ENCODE measurements at regions not wholly inside any gene's neighbourhood (a gene's known extent, or its start where the extent isn't known, plus 50 kb on each side); places are given as distances from the start of the nearest gene placed in this dataset.
A peak's percentile ranks its signal among the peaks of the same experiment; 100 is the strongest.
"Not testable (repeated sequence)": the region's sequence is repeated elsewhere in the genome, so short reads cannot be mapped to it uniquely, and the experiment has no call there.

DNA sequence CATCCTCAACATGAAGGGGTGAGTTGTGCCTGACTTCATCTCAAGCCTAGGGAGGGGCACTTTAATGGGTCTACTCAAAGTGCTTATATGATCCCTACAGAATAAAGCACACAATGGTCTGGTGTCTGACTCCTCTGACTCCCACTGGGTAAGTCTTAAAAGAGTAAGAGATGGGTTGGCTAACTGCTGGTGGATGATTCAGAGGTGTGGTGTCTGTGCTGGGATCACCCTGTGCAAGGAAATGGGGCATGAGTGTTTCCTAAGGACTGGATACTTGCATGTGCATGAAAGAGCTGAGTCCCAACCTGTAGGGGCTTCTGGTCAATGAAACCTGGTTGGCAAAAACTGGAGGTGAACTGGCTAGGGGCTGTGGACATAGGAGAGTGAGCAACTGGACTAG, 158.8 kb downstream of the IL20RB start:
- no peak for DNase-seq (ENCODE audit: low read depth)

DNA sequence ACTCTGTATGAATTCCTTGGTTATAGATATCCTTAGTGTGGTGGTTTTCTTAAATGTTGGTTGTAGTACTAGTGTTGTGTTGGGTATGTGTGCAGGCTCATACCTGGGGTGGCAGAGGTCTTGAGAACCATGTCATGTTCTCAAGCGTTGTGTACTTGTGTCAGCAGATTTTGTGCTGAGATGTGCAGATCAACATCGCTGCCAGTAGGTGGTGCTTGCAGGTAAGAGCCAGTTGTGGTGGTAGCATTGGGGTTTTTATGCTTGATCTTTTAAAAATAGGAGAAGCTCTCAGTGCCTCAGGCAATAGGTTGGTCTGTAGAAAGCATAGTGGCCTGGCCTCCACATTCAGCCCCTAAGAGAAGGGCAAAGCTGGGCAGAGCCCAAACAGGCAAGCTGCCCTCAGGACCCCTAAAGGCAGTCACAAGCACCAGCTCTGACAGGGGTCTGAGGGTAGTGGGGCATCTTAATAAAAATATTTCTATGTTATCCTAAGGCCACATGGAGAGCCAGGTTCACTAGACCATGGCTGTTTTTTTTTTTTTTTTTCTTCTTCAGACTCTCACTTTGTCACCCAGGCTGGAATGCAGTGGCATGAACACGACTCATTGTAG, 164.0 kb downstream of the IL20RB start:
- peak; percentile 58 for DNase-seq (ENCODE audit: low read depth)

DNA sequence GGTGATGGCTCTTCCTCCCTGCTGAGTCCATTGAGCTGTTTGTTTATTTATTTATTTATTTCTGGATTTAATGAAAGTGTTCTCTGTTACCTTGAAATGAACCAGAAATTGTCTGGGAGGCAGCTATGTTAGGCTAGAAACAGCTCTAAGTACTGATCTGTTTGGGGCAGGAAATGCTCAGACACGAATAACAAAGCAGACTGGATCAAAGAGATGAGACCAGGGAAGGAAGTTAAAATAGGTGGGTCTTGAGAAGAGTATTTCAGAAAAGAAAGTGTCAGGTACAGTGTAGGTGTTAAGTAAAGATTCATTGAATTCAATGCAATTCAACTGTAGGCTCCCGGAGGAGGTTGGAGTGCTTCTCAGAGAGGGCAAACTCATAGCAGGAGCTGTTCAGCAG, 173.3 kb downstream of the IL20RB start:
- DNase-seq (ENCODE audit: low read depth): no peak

DNA sequence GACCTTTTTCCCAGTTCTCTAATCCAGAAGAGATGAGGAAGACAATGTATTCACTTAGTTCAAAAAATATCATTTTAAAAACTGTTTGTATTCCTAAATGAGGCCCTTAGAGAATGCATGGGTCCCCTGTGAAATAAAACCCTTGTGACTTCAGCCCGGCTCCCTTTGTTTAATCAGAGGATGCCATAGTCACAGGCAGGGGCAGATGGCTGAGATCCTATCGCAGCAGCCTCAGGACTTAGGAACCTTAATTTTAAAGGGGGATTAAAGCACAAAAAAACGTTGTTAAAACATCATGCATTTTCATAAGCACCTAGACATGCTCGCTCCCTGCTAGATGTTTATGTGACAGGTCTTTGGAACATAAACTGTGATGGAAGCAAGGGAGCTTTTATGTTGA, 176.6 kb downstream of the IL20RB start:
- no peak for DNase-seq (ENCODE audit: low read depth)

DNA sequence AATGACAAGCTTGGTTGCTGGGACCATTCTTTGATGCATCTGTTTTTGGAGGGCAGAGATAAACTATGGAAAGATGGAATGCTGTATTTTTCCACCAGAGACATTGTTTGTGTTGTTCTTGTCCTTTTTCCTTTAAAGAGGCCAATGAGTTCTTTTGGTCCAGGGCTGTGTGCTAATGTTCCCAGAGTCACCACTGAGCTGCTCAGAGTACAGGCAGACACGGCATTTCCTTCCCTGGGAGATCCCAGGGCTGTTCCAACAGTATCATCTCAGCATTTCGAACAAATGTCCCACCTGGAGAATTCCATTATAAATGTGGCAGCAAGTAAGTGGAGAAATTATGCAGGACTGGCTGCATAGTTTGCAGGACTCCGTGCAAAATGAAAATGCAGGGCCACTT, 190.6 kb downstream of the IL20RB start:
- DNase-seq (ENCODE audit: low read depth): no peak

DNA sequence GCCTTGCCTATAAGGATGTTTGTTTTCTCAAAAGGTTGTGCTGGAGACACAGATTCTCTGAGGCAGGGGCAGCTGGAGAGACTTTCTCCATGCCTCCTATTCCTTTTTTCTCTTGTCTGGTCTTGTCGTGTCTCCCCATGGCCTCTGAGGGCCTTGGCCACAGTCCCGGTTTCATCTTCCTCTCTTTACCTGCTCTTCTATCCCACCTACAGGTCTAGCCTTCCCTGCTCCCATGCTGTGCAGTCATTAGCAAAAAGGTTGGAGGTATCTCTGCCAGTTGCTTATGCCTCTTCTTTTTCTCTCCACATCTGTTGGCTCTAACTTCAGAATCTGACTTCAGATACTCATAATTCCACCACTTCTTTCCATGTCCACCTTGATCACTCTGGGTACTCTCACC, 191.1 kb downstream of the IL20RB start:
- DNase-seq (ENCODE audit: low read depth): no peak

DNA sequence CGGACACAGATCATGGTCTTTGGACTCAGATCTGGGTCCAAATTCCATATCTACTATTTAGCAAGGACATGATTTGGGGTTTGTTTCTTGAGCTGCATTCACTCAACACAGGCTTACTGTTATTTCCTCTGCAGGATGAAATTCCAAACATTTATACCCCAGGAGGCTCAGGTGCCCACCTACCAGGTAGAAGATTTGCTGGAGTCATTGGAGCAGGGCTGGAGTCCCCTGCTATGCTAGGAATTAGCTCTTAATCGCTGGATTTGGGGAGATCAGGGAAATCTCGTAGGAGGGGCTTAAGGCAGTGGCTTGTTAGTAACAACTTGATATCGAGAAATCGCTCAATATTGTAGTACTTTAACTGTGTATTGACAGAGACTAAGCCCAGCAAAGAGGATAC, 193.0 kb downstream of the IL20RB start:
- DNase-seq (ENCODE audit: low read depth): no peak

DNA sequence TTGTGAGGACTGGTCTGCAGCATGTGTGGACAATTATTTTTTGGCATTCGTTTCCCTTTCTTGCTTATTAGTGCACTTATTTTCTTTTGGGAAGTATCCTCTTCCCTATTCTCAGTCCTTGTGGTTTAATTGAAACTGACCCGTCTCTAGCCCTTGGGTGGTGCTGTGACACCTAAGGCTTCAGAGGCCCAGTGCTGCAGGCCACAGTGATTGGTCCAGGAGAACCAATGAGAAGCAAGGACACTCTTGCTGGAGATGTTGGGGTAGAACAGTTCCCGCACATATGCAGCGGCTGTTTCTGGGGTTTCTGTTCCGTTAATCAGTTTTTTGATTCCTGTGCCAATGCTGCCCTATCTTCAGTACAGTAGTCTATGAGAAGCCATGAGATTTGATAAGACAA, 195.3 kb downstream of the IL20RB start:
- DNase-seq (ENCODE audit: low read depth): not testable (repeated sequence)

DNA sequence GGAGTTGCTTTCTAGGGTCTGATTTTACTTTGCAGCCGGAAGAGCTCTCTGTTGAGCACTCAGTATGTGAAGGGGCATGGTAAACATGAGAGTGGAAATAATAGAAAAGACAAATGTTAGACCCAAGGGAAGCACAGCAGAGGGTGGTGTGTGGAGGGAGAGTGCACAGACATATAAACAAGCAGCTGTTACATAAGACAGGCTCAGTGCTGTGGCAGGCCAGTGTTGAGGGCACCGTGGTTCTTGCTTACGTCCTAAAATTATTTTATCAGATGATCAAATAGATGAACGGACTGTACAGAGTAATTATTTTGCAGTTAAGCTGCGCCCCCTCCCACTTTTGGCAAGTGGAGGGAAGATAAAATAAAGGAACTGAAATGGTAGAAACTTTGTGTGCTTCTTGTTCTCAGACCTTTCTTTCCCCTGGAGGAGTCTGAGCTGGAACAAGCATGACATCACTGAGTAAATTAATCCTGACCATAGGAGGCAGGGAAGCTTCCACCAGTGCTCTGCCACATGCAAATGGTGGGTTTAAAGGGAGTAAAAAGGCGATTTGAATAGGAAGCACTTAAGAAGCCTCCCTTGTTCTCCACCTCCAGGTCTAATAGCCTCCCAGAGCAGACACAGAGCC, 205.6 kb downstream of the IL20RB start:
- no peak for DNase-seq (ENCODE audit: low read depth)

DNA sequence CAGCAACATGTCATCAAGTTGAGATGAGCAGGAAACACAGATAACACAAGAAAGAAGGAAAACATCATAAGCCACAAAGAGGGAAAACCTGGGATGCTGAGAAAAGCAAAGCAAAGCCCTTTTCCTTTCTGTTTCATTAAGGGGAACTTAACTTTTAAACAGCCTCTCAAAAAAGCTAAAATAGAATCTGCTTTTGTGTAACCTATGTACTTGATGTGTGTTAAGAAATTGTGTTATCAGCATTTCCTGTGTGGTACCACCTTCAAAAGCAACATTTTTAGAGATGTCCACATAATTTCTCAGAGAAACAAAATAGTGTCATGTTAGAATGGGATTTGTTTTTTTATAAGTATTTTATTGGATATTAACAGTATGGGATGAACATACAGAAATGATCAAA, 206.2 kb downstream of the IL20RB start:
- DNase-seq (ENCODE audit: low read depth): no peak

DNA sequence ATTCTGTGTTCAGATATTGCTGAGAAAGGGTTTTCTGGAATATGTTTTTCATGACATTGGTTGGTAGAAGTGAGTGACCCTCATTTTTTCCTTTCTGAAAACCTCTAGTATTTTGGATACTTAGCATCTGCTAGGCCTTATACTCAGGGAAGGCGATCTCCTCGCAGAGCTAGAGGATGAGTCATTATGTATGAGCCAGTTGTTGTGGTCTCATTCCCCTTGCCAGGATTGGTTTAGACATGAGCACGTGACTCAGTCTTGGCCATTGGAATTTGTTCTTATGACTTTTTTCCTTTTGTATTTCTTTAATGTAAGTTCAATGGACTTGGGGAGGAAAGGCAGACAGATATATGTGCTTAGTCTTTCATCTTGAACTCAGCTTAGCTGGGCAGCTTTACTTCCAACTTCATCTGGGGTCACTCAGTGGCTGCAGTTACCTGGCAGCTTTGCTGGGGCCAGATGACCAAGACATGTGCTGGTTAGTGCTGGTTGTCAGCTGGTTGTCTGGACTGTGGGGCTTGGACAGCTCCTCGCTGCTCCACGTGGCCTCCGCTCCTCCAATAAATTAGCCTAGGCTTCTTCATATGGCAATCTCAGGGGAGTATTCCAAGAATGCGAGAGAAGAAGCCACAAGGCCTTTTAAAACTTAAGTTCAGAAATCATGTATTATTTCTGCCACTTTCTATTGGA, 207.5 kb downstream of the IL20RB start:
- DNase-seq (ENCODE audit: low read depth): peak; percentile 23

DNA sequence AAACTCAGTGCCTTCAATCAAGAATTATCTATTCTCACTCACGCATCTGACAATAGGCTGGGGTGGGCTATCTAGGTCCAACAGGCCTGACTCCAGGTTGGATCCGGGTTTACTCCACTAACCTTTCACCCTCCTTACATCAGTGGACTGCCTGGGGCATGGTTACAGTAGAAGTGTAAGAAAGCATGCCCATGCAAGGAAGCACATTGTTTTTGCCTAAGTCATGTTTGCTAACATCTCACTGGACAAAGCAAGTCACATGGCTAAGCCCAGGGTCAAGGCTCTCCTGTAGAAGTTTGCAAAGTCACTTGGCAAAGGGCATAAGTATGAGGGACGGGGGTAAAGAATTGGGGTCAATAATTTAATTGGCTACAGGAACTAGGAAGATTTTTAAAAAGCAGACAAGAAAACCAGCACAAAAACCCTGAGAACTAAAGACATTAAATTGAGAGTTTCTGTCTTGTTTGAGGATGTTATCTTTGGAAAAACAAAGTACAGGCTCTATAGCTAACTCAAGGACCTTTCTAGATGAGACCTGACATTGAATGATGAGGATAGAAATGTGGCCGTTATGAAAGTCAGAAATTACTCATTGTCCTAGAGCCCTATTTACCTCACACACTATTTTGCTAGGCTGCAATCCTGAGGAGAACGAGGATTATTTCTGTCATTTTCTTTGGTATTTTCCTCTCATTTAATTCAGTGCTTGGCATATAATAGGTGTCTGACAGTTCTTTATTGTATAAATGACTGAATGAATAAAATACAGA, 214.2 kb downstream of the IL20RB start:
- no peak for DNase-seq (ENCODE audit: low read depth)

DNA sequence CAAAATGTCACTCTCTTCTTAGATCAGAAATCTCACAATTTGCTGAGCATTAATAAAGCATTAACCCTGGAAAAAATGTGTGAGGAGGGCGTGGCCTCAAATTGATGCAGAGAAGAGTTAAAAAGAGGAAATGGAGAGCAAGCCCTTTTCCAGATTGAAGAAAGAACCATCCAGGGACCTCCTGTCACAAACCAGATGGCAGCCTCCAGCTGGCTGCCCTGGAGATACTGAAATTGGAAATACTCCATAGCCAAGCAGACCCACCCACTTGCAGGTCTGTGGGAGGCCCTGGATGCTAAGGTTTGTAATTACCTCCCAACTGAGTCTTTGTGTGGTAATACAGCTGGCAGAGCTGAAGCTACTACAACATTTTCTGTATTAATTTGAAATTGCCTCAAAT, 214.9 kb downstream of the IL20RB start:
- DNase-seq (ENCODE audit: low read depth): no peak

DNA sequence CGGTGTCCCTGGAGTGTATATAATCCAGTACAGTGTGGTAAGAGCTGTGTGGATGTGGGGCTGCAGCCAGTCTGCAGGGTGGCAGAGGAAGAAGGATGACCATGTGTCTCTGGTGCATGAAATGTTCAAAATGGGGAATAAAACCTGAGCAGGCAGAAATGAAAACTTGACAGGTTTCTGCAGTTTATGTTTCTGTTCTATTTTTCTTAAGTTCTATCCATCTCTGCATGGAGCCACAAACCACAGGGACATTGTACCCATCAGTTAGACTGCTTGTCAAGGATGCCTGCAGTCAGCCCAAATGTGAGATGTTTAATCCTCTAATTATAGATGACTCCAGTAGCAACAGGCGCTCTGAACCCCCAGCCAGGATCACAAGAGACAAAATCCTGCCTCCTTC, 216.7 kb downstream of the IL20RB start:
- no peak for DNase-seq (ENCODE audit: low read depth)

DNA sequence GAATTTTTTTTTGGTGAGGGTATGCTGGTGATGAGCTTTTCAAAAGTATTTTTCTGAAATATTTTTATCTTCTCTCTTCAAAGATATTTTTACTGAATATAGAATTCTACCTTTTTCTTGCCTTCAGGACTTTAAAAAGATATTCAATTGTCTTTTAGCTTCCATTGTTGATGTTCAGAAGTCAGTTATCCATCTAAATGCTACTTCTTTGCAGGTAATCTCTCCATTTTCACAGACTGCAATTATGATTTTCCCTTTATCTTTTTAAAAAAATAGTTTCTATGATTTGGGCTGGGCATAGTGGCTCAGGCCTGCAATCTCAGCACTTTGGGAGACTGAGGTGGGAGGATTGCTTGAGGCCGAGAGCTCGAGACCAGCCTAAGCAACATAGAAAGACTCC, 222.4 kb downstream of the IL20RB start:
- no peak for DNase-seq (ENCODE audit: low read depth)

DNA sequence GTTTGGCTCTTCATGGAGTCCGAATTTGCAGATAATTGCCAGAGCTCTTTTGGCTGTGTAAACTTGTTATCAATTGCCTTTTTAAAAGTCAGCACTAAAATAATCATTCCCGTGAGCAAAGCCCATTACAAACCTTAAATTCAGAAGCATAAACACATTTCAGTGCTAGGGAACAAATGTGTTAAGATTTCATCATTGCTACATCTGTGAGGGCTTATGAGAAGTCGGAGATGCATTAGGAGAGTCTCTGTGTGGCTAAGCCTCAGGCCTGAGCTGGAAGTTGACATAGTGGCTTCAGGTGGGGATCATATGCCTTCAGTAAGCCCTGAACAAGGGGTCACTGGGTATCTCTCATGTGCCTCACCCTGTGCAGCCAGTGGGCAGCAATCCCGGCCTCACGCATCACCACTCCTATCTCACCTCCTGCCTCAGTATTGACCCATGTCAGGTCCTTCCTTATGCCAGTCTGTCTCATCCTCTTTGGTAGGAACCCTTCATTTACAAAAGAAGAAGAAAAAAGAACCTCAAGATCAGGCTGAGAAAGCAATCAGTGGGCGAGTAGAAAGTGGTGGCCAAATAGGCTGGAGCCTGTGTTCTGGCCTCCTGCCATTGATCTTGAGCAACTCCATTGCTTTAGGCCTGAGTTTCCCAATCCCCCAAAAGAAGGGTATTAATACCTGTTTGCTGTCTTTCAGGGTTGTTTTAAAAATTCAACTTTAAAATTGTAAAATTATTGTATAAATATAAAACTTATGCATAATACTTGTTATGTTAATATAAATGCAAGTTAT, 233.5 kb downstream of the IL20RB start:
- DNase-seq (ENCODE audit: low read depth): no peak

DNA sequence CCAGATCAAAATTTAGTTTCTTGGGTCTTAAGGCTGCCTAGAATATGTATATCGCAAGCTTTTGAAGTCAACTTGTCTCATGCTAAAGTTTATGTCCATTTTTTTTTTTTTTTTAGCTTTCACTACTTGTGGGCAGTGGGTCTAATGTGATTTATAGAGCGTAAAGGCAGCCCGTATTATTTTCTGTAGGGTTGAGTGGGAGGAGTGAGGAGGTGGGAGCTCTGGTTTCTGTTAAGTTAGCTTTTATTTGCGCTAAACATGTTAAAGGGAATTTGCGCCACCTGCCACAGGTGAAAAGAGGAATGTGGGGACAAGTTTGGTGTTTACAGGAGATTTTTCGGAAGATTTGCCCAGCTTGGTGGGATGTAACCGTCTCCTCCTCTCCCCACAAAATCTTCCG, 234.2 kb downstream of the IL20RB start:
- no peak for DNase-seq (ENCODE audit: low read depth)

DNA sequence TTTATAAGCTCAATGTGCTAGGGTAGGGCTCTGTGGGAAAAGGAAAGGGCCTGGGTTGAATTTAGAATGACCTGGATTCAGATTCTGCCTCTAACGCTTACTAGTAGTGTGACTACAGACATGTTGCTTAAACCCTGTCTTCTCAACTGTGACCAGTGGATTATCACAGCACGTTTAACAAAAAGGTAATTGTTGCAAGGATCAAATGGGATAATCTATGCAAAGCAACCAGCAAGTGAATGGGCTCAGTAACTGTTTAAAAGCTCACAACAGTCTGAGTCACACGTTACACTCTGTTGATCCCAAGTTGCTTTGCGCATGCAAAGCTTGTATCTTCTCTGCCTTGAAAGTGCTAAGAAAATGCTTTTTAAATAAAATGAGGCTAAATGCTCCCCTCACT, 236.5 kb downstream of the IL20RB start:
- peak; percentile 41 for DNase-seq (ENCODE audit: low read depth)

DNA sequence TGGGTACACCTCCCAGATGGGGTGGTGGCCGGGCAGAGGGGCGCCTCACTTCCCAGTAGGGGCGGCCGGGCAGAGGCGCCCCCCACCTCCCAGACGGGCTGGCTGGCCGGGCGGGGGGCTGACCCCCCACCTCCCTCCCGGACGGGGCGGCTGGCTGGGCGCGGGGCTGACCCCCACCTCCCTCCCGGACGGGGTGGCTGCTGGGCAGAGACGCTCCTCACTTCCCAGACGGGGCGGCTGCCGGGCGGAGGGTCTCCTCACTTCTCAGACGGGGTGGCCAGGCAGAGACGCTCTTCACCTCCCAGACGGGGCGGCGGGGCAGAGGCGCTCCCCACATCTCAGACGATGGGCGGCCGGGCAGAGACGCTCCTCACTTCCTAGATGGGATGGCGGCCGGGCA, 240.6 kb downstream of the IL20RB start:
- not testable (repeated sequence) for DNase-seq (ENCODE audit: low read depth)

DNA sequence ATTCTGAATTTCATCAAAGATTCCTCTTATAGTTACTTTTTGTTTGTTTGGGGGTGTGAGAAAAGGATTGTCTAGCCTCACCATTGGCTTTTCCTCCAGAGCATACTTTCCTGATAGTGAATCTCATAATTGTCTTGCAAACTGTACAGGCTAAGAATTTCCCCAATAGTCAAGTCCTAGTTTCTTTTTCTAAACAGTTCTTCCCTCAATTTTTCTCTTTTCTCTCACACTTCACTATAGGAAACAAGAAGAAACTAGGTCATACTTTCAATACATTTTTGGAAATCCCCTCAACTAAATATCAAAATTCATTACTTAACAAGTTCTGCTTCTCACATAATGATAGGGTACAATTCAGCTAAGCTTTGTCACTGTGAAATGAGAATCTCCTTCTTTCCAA, 241.9 kb downstream of the IL20RB start:
- DNase-seq (ENCODE audit: low read depth): no peak

DNA sequence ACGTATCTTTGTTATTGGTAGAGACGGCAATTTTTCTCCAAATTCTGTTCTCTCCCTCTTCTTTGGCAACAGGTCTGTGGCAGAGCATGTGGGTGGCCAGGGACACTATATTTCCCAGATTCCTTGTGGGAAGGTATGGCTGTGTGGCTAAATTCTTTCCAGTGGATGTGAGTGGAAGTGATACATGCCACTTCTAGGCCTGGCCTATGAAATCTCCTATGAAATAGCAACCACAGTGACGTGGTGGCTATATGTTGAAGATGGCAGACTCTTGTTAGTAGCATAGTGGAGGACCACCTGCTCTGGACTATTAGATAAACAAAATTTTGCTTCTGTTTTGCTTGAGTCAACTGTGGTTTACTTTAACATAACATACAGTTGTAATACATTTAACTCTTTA, 243.3 kb downstream of the IL20RB start:
- DNase-seq (ENCODE audit: low read depth): no peak

DNA sequence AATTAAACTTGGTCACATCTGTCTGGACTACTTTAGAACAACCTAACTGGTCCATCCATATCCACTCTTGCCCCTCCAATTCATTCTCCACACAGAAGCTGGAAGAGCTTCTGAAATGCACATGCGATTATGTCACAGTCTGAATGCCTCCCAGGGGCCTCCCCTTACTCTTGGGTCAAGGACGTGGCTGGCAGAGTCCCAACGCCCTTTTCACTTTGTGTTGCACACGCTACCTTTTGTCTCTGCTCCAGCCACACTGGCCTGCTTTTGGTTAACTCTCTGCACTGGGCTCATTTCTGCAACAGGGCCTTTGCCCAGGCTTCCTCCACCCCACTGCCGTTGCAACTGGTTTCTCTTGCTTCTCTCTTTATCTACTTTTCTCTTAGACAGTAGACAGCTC, 245.2 kb downstream of the IL20RB start:
- no peak for DNase-seq (ENCODE audit: low read depth)

All from renal cortical epithelial cell (primary cell).